Endothelial cell of umbilical vein (primary cell): ENCODE measurements at regions not wholly inside any gene's neighbourhood (a gene's known extent, or its start where the extent isn't known, plus 50 kb on each side); places are given as distances from the start of the nearest gene placed in this dataset.

ENCODE experiments used
- BruUV-seq: library from RNA; stranded (reverse); fragments of 400-500 nt; replicated peaks from 2 replicates; lab custom pipeline; 2021; lab: Mats Ljungman, UMichigan
- CTCF ChIA-PET: fragments of 300-600, 350-600 bp; sonication (Branson Sonifier 250); formaldehyde crosslinking; loops from one replicate; lab custom pipeline; 2021; ENCODE audit warnings: antibody characterized with exemption, inconsistent platforms; lab: Charles Lee
- POLR2A ChIA-PET: fragments of 300-600, 350-600 bp; sonication (Branson Sonifier 250); formaldehyde crosslinking; loops from one replicate; lab custom pipeline; 2021; ENCODE audit warnings: antibody characterized with exemption, inconsistent platforms; lab: Charles Lee
- DNase-seq: peaks from one replicate; pipeline ENCODE4 v3.0.0-alpha.2; 2011; ENCODE audit warnings: low read depth, low spot score
- FAIRE-seq: peaks from 2 replicates; lab custom pipeline; 2011; peaks lifted over from hg19 to GRCh38; lab: Jason Lieb, UNC
- H2AFZ ChIP-seq: 2 replicates; pipeline ENCODE4 v1.6.0; 2012; ENCODE audit warnings: low read depth, low read length, control low read depth, inconsistent platforms
- H3K27ac ChIP-seq: 2 replicates; pipeline ENCODE4 v1.5.1; 2011; ENCODE audit warnings: low read depth, mild to moderate bottlenecking, control low read depth, low read length, moderate library complexity; ENCODE audit not compliant: insufficient read depth
- H3K27me3 ChIP-seq, 2 experiments: 2 replicates each; pipeline versions ENCODE4 v1.6.0 to v1.6.1; 2011; ENCODE audit warnings: low read length in 2 of 2, mixed read lengths in 1 of 2; ENCODE audit not compliant: control insufficient read depth in 2 of 2, insufficient read depth in 2 of 2
- H3K36me3 ChIP-seq, 2 experiments: 2 replicates in 1 of 2; 3 replicates in 1 of 2; pipeline ENCODE4 v1.5.1; 2011; ENCODE audit warnings: low read length in 2 of 2, mild to moderate bottlenecking in 1 of 2, moderate library complexity in 1 of 2; ENCODE audit not compliant: control insufficient read depth in 2 of 2, insufficient read depth in 2 of 2; ENCODE audit errors: extremely low read depth in 1 of 2
- H3K4me1 ChIP-seq: 3 replicates; pipeline ENCODE4 v1.5.1; 2011; ENCODE audit warnings: mild to moderate bottlenecking, low read length; ENCODE audit not compliant: control insufficient read depth, insufficient read depth; ENCODE audit errors: extremely low read depth
- H3K4me2 ChIP-seq: 2 replicates; pipeline ENCODE4 v1.6.1; 2011; ENCODE audit warnings: low read length, control low read depth, mixed read lengths; ENCODE audit not compliant: insufficient read depth
- H3K4me3 ChIP-seq, 3 experiments: fragments of 200-600 bp in 1 of 3; sonication (generic), shearing (Covaris generic) in 1 of 3; replicated peaks in 1 of 3; 2 replicates each; pipeline ENCODE4 v1.5.1; 2011 to 2016; ENCODE audit warnings: control low read depth in 3 of 3, low read length in 3 of 3, mild to moderate bottlenecking in 2 of 3, inconsistent platforms in 1 of 3, low read depth in 1 of 3, moderate library complexity in 1 of 3; ENCODE audit not compliant: insufficient read depth in 1 of 3
- H3K79me2 ChIP-seq: 2 replicates; pipeline ENCODE4 v1.6.0; 2012; ENCODE audit warnings: low read length, inconsistent platforms; ENCODE audit not compliant: control insufficient read depth, insufficient read depth
- H3K9ac ChIP-seq: replicated peaks from 2 replicates; pipeline ENCODE3; 2011; ENCODE audit warnings: low read length, control low read depth; ENCODE audit not compliant: insufficient read depth; ENCODE audit errors: extremely low read depth
- H3K9me1 ChIP-seq: replicated peaks from 3 replicates; pipeline ENCODE4 v1.6.0; 2011; ENCODE audit warnings: mild to moderate bottlenecking, low read length; ENCODE audit not compliant: control insufficient read depth, insufficient read depth; ENCODE audit errors: extremely low read depth
- H3K9me3 ChIP-seq: replicated peaks from 2 replicates; pipeline ENCODE4 v1.5.1; 2012; ENCODE audit warnings: low read length, inconsistent platforms; ENCODE audit not compliant: control insufficient read depth, insufficient read depth
- H4K20me1 ChIP-seq: replicated peaks from 2 replicates; pipeline ENCODE3; 2011; ENCODE audit warnings: mild to moderate bottlenecking, low read length; ENCODE audit not compliant: control insufficient read depth, insufficient read depth; ENCODE audit errors: extremely low read depth
- CTCF ChIP-seq, 2 donors: IDR thresholded peaks; 1 replicate in 1 of 2; 2 replicates in 1 of 2; pipeline ENCODE4 v1.5.1; 2011; ENCODE audit warnings: low read length in 2 of 2, mild to moderate bottlenecking in 2 of 2, moderate library complexity in 2 of 2, control low read depth in 1 of 2, inconsistent platforms in 1 of 2, low read depth in 1 of 2; ENCODE audit not compliant: insufficient read depth in 1 of 2; ENCODE audit errors: extremely low read depth in 1 of 2
- EZH2 ChIP-seq: IDR thresholded peaks from 2 replicates; pipeline ENCODE4 v1.6.1; 2012; ENCODE audit warnings: borderline replicate concordance, low read depth, mild to moderate bottlenecking, moderate library complexity, low read length, inconsistent platforms; ENCODE audit not compliant: severe bottlenecking
- FOS ChIP-seq: IDR thresholded peaks from 2 replicates; pipeline ENCODE4 v1.6.1; 2011; ENCODE audit warnings: mild to moderate bottlenecking, low read length, moderate library complexity, borderline replicate concordance; ENCODE audit not compliant: insufficient read depth
- GATA2 ChIP-seq: IDR thresholded peaks from 2 replicates; pipeline ENCODE4 v1.7.0; 2011; ENCODE audit warnings: low read depth, mild to moderate bottlenecking, moderate library complexity, mixed read lengths, low read length; ENCODE audit not compliant: insufficient read length, insufficient read depth
- JUN ChIP-seq: IDR thresholded peaks from 2 replicates; pipeline ENCODE4 v1.6.1; 2011; ENCODE audit warnings: borderline replicate concordance, low read depth; ENCODE audit not compliant: insufficient read length, insufficient read depth
- MAX ChIP-seq: IDR thresholded peaks from 2 replicates; pipeline ENCODE4 v1.6.1; 2011; ENCODE audit not compliant: insufficient read depth, insufficient read length
- MYC ChIP-seq: IDR thresholded peaks from one replicate; pipeline ENCODE4 v1.6.1; 2011; ENCODE audit warnings: mild to moderate bottlenecking, low read depth, low read length
- POLR2A ChIP-seq: IDR thresholded peaks from 2 replicates; pipeline ENCODE4 v1.6.1; 2012; ENCODE audit warnings: low read depth, mild to moderate bottlenecking, control low read depth, low read length
- POLR2AphosphoS5 ChIP-seq: IDR thresholded peaks from 2 replicates; pipeline ENCODE4 v1.6.1; 2012; ENCODE audit warnings: low read depth, mild to moderate bottlenecking, control low read depth, low read length, moderate library complexity; ENCODE audit not compliant: insufficient read depth
- dilution Hi-C: fragments of 300-500 bp; cut with MboI; formaldehyde crosslinking; loops from one replicate; pipeline ENCODE4 v1.15.0; 2019; ENCODE audit warnings: low sequenced_read_pairs; ENCODE audit not compliant: extremely low pct_ligation_motif_present
- intact Hi-C: fragments of 100-400 bp; cut with micrococcal nuclease; formaldehyde crosslinking; loops from one replicate; pipeline ENCODE4 v1.10.0; 2022

GRCh38 chr13:60265566-60265965, 101.8 kb upstream of the DIAPH3 start:
- H4K20me1 ChIP-seq = no peaks in the 10 kb centered on the region
- peaks cover 6 to 8% of the 10 kb centered on the region in 2 experiments for H3K27me3 ChIP-seq
- dilution Hi-C loops = no loop called here
- no peak overlapping the region for H2AFZ ChIP-seq
- BruUV-seq = no TSS peak
- H3K9ac ChIP-seq = no peak overlapping the region
- no peaks in the 10 kb centered on the region for H3K9me1 ChIP-seq
- CTCF ChIA-PET = no interaction called here
- intact Hi-C loops = no loop called here
- POLR2A ChIA-PET = no interaction called here
- no peaks in the 10 kb centered on the region for H3K36me3 ChIP-seq
- H3K79me2 ChIP-seq = no peaks in the 10 kb centered on the region
- H3K9me3 ChIP-seq = no peaks in the 10 kb centered on the region
- TF ChIP-seq FOS (no peak), MYC (no peak), GATA2 (no peak)
- H3K27ac ChIP-seq = no peak overlapping the region
- H3K4me2 ChIP-seq = no peak overlapping the region
- no peak overlapping the region for H3K4me3 ChIP-seq
- H3K4me1 ChIP-seq = no peaks in the 10 kb centered on the region
- no peak for DNase-seq
- no peak for FAIRE-seq

GRCh38 chr13:60267498-60268202, 103.9 kb upstream of the DIAPH3 start:
- no peak overlapping the region for H3K9ac ChIP-seq
- ChIA-PET CTCF (no interaction called here), POLR2A (no interaction called here)
- H3K4me1 ChIP-seq = no peaks in the 10 kb centered on the region
- no TSS peak for BruUV-seq
- FAIRE-seq (no peak), DNase-seq (peak; percentile 2)
- H3K4me3 ChIP-seq = peak overlapping the region; percentile 34 to 61 (median 42)
- H3K27ac ChIP-seq = no peak overlapping the region
- dilution Hi-C loops (no loop called here), intact Hi-C loops (no loop called here)
- H4K20me1 ChIP-seq = no peaks in the 10 kb centered on the region
- H3K27me3 ChIP-seq = peaks cover 6 to 9% of the 10 kb centered on the region in 2 experiments
- no peaks in the 10 kb centered on the region for H3K36me3 ChIP-seq
- TF ChIP-seq CTCF (IDR thresholded peaks at IDR 0.05; ENCODE audit: extremely low read depth in 1 of 2, insufficient read depth in 1 of 2, low read depth in 1 of 2, low read length in 2 of 2) (no peak), MAX (no peak), JUN (no peak), GATA2 (no peak), FOS (no peak), POLR2AphosphoS5 (no peak), EZH2 (no peak), MYC (no peak), POLR2A (no peak)
- no peaks in the 10 kb centered on the region for H3K9me3 ChIP-seq
- H3K4me2 ChIP-seq = peak overlapping the region; percentile 84
- H2AFZ ChIP-seq = peak overlapping the region; percentile 95
- H3K9me1 ChIP-seq = no peaks in the 10 kb centered on the region
- no peaks in the 10 kb centered on the region for H3K79me2 ChIP-seq
